ENCODE measurements at regions not wholly inside any gene's neighbourhood (a gene's known extent, or its start where the extent isn't known, plus 50 kb on each side); places are given as distances from the start of the nearest gene placed in this dataset.

GRCh38 chr2:238523158-238524110 lies 96.7 kb downstream of the ASB1 start:
- TF ChIP-seq CEBPB (IDR thresholded peaks at IDR 0.05) (no peak), ZBTB7A (IDR thresholded peaks at IDR 0.05; ENCODE audit: low read depth) (no peak), TEAD4 (IDR thresholded peaks at IDR 0.05) (no peak), YY1 (IDR thresholded peaks at IDR 0.05; ENCODE audit: low read depth) (no peak)
- TF ChIP-seq, protein P1, sequence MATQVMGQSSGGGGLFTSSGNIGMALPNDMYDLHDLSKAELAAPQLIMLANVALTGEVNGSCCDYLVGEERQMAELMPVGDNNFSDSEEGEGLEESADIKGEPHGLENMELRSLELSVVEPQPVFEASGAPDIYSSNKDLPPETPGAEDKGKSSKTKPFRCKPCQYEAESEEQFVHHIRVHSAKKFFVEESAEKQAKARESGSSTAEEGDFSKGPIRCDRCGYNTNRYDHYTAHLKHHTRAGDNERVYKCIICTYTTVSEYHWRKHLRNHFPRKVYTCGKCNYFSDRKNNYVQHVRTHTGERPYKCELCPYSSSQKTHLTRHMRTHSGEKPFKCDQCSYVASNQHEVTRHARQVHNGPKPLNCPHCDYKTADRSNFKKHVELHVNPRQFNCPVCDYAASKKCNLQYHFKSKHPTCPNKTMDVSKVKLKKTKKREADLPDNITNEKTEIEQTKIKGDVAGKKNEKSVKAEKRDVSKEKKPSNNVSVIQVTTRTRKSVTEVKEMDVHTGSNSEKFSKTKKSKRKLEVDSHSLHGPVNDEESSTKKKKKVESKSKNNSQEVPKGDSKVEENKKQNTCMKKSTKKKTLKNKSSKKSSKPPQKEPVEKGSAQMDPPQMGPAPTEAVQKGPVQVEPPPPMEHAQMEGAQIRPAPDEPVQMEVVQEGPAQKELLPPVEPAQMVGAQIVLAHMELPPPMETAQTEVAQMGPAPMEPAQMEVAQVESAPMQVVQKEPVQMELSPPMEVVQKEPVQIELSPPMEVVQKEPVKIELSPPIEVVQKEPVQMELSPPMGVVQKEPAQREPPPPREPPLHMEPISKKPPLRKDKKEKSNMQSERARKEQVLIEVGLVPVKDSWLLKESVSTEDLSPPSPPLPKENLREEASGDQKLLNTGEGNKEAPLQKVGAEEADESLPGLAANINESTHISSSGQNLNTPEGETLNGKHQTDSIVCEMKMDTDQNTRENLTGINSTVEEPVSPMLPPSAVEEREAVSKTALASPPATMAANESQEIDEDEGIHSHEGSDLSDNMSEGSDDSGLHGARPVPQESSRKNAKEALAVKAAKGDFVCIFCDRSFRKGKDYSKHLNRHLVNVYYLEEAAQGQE (IDR thresholded peaks at IDR 0.05; ENCODE audit: low read depth) = no peak

- no peak for TF ChIP-seq NFIC (IDR thresholded peaks at IDR 0.05)
- TF ChIP-seq, protein P2, sequence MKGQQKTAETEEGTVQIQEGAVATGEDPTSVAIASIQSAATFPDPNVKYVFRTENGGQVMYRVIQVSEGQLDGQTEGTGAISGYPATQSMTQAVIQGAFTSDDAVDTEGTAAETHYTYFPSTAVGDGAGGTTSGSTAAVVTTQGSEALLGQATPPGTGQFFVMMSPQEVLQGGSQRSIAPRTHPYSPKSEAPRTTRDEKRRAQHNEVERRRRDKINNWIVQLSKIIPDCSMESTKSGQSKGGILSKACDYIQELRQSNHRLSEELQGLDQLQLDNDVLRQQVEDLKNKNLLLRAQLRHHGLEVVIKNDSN (IDR thresholded peaks at IDR 0.05) = no peak
- no peak for TF ChIP-seq ZBTB7A (IDR thresholded peaks at IDR 0.05; ENCODE audit: low read depth)
- TF ChIP-seq, protein P1 (IDR thresholded peaks at IDR 0.05; ENCODE audit: low read depth) = no peak
- no peak for TF ChIP-seq EGR1 (IDR thresholded peaks at IDR 0.05)
- TF ChIP-seq TCF12 (IDR thresholded peaks at IDR 0.05; ENCODE audit: low read depth) = no peak
- TF ChIP-seq CREB1 (IDR thresholded peaks at IDR 0.05; ENCODE audit: low read depth) = no peak
- TF ChIP-seq FOXM1 (IDR thresholded peaks at IDR 0.05; ENCODE audit: borderline replicate concordance, low read depth) = no peak
- TF ChIP-seq EP300 (IDR thresholded peaks at IDR 0.05; ENCODE audit: borderline replicate concordance) = no peak
- no peak for TF ChIP-seq TAF1 (IDR thresholded peaks at IDR 0.05; ENCODE audit: low read depth)
Measured at GRCh38 chr2:238524426-238524983, 97.8 kb downstream of the ASB1 start.

DNA sequence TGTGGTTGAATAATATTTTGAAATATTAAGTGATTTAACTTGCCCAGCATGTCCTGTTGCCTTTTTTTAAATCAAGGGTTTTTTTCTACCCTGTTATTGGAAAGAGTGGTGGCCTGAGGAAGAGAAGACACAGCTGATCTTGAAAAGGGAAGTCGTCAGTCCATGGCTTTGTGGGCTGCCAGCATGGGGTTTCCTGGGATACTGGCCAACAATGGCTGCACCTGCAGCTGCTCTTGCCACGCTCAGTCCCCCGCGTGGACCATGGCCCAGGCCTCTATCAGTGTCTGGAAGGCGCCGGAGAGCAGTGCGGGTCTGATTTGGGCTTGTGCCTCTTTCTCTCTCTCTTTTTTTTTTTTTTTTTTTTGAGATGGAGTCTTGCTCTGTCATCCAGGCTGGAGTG lies 99.3 kb downstream of the ASB1 start:
- no peak for TF ChIP-seq YY1 (IDR thresholded peaks at IDR 0.05; ENCODE audit: low read depth)
- TF ChIP-seq TCF12 (IDR thresholded peaks at IDR 0.05; ENCODE audit: low read depth) = no peak
- TF ChIP-seq TEAD4 (IDR thresholded peaks at IDR 0.05) = no peak
- TF ChIP-seq, protein P2 (IDR thresholded peaks at IDR 0.05) = no peak
- no peak for TF ChIP-seq EGR1 (IDR thresholded peaks at IDR 0.05)
- no peak for TF ChIP-seq CEBPB (IDR thresholded peaks at IDR 0.05)
- TF ChIP-seq, protein P1 (IDR thresholded peaks at IDR 0.05; ENCODE audit: low read depth) = no peak
- no peak for TF ChIP-seq RAD21 (IDR thresholded peaks at IDR 0.05; ENCODE audit: low read depth)
- TF ChIP-seq ZBTB7A (IDR thresholded peaks at IDR 0.05; ENCODE audit: low read depth) = no peak
- TF ChIP-seq FOXM1 (IDR thresholded peaks at IDR 0.05; ENCODE audit: borderline replicate concordance, low read depth) = no peak
- no peak for TF ChIP-seq CREB1 (IDR thresholded peaks at IDR 0.05; ENCODE audit: low read depth)

GRCh38 chr2:238527565-238527964 lies 100.8 kb downstream of the ASB1 start:
- TF ChIP-seq RAD21 (IDR thresholded peaks at IDR 0.05; ENCODE audit: low read depth) (no peak), EP300 (IDR thresholded peaks at IDR 0.05; ENCODE audit: borderline replicate concordance) (no peak), CEBPB (IDR thresholded peaks at IDR 0.05) (no peak), NFIC (IDR thresholded peaks at IDR 0.05) (no peak), CREB1 (IDR thresholded peaks at IDR 0.05; ENCODE audit: low read depth) (no peak), EGR1 (IDR thresholded peaks at IDR 0.05) (no peak), FOXM1 (IDR thresholded peaks at IDR 0.05; ENCODE audit: borderline replicate concordance, low read depth) (no peak), TCF12 (IDR thresholded peaks at IDR 0.05; ENCODE audit: low read depth) (no peak), YY1 (IDR thresholded peaks at IDR 0.05; ENCODE audit: low read depth) (no peak), TAF1 (IDR thresholded peaks at IDR 0.05; ENCODE audit: low read depth) (no peak), TEAD4 (IDR thresholded peaks at IDR 0.05) (no peak)
- TF ChIP-seq, protein P2 (IDR thresholded peaks at IDR 0.05) = no peak
- TF ChIP-seq, protein P1 (IDR thresholded peaks at IDR 0.05; ENCODE audit: low read depth) = no peak

Data from Ishikawa (cell line).